HEK293 (cell line): ENCODE measurements at regions not wholly inside any gene's neighbourhood (a gene's known extent, or its start where the extent isn't known, plus 50 kb on each side); places are given as distances from the start of the nearest gene placed in this dataset.

ENCODE experiments used
- CTCF ChIP-seq: fragments of 450-650 bp; formaldehyde crosslinking; IDR thresholded peaks from 2 replicates; pipeline ENCODE4 v1.5.1; 2016; ENCODE audit warnings: missing biosample characterization, missing genetic modification characterization
- HOXD13 ChIP-seq: sonication (generic); formaldehyde crosslinking; IDR thresholded peaks from 2 replicates; pipeline ENCODE4 v1.8.0; 2022; ENCODE audit warnings: missing genetic modification reagents, borderline replicate concordance
- MZF1 ChIP-seq: fragments of 450-650 bp; formaldehyde crosslinking; IDR thresholded peaks from 2 replicates; pipeline ENCODE4 v1.5.1; 2017; ENCODE audit warnings: missing biosample characterization, missing genetic modification characterization, borderline replicate concordance
- PRDM10 ChIP-seq: fragments of 450-650 bp; formaldehyde crosslinking; IDR thresholded peaks from 2 replicates; pipeline ENCODE4 v1.5.1; 2016; ENCODE audit warnings: missing biosample characterization, missing genetic modification characterization
- ZBTB26 ChIP-seq: fragments of 450-650 bp; formaldehyde crosslinking; optimal IDR thresholded peaks from 2 replicates; pipeline ENCODE3; 2016; ENCODE audit warnings: missing biosample characterization, mild to moderate bottlenecking, missing genetic modification characterization
- ZNF223 ChIP-seq: fragments of 450-650 bp; formaldehyde crosslinking; IDR thresholded peaks from 2 replicates; pipeline ENCODE4 v1.5.1; 2016; ENCODE audit warnings: missing biosample characterization, missing genetic modification characterization
- ZNF416 ChIP-seq: fragments of 450-650 bp; formaldehyde crosslinking; IDR thresholded peaks from 2 replicates; pipeline ENCODE4 v1.5.1; 2016; ENCODE audit warnings: missing biosample characterization, missing genetic modification characterization
- ZNF501 ChIP-seq: fragments of 450-650 bp; formaldehyde crosslinking; IDR thresholded peaks from 2 replicates; pipeline ENCODE4 v1.5.1; 2016; ENCODE audit warnings: missing biosample characterization, missing genetic modification characterization
- ZNF776 ChIP-seq: fragments of 450-650 bp; formaldehyde crosslinking; IDR thresholded peaks from 2 replicates; pipeline ENCODE4 v1.5.0; 2017; ENCODE audit warnings: missing biosample characterization, missing genetic modification characterization, borderline replicate concordance

- TF ChIP-seq ZBTB26, result no peak
- TF ChIP-seq PRDM10 (tag by site-specific recombination), result no peak
- TF ChIP-seq ZNF501 (tag by site-specific recombination), result no peak
- no peak for TF ChIP-seq MZF1
- TF ChIP-seq ZNF223 (tag by site-specific recombination), result no peak
- no peak for TF ChIP-seq HOXD13 (CRISPR knock-in tag)
- TF ChIP-seq ZNF776 (tag by site-specific recombination), result no peak
- TF ChIP-seq ZNF416 (tag by site-specific recombination), result no peak
- no peak for TF ChIP-seq CTCF
Measured at GRCh38 chr16:59146140-59146539, 412.0 kb upstream of the GOT2 start.
